ENCODE measurements at regions not wholly inside any gene's neighbourhood (a gene's known extent, or its start where the extent isn't known, plus 50 kb on each side); places are given as distances from the start of the nearest gene placed in this dataset.

DNA sequence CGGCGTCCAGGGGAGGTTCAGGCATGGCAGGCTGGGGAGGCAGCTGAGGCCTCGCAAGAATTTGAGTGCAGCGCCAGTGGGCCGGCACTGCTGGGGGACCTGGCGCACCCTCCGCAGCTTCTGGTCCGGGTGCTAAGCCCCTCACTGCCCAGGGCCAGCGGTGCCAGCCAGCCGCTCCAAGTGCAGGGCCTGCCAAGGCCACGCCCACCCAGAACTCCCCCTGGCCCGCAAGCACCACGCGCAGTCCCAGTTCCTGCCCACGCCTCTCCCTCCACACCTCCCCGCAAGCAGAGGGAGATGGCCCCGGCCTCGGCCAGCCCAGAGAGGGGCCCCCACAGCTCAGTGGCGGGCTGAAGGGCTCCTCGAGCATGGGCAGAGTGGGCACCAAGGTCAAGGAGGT, 2017.3 kb downstream of the LRRC4C start:
- ATAC-seq (no peak), DNase-seq (no peak)
- Histone ChIP-seq H3K36me3 (ENCODE audit: low read depth) (no peaks in the 10 kb centered on the region), H3K9me3 (peaks cover 15% of the 10 kb centered on the region), H3K4me3 (no peak overlapping the region), H3K4me1 (ENCODE audit: low read depth) (no peaks in the 10 kb centered on the region)
- TF ChIP-seq, protein P1, sequence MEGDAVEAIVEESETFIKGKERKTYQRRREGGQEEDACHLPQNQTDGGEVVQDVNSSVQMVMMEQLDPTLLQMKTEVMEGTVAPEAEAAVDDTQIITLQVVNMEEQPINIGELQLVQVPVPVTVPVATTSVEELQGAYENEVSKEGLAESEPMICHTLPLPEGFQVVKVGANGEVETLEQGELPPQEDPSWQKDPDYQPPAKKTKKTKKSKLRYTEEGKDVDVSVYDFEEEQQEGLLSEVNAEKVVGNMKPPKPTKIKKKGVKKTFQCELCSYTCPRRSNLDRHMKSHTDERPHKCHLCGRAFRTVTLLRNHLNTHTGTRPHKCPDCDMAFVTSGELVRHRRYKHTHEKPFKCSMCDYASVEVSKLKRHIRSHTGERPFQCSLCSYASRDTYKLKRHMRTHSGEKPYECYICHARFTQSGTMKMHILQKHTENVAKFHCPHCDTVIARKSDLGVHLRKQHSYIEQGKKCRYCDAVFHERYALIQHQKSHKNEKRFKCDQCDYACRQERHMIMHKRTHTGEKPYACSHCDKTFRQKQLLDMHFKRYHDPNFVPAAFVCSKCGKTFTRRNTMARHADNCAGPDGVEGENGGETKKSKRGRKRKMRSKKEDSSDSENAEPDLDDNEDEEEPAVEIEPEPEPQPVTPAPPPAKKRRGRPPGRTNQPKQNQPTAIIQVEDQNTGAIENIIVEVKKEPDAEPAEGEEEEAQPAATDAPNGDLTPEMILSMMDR (IDR thresholded peaks at IDR 0.05): no peak
- intact Hi-C loops (cut with DNase I, micrococcal nuclease): no loop called here

DNA sequence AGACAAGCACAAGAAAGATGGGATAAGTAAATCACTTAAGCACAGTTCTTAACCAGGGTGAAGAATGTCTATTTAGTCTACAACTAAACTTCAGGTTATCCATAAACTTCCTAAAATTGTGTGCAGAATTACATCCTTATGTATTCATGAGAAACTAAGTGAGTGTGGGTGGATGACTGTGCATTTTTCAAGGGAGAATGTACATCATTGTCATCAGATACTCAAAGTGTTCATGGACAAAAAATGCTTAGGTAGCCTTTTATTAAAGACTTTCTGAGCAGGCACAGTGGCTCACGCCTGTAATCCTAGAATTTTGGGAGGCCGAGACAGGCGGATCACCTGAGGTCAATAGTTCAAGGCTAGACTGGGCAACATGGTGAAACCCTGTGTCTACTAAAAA, 2023.8 kb downstream of the LRRC4C start:
- DNase-seq (no peak), ATAC-seq (no peak)
- TF ChIP-seq, protein P1 (IDR thresholded peaks at IDR 0.05): no peak
- peaks cover 5% of the 10 kb centered on the region for H3K9me3 ChIP-seq
- no peaks in the 10 kb centered on the region for H3K36me3 ChIP-seq (ENCODE audit: low read depth)
- H3K4me1 ChIP-seq (ENCODE audit: low read depth): no peaks in the 10 kb centered on the region
- intact Hi-C loops (cut with DNase I, micrococcal nuclease): no loop called here
- H3K4me3 ChIP-seq: no peak overlapping the region

DNA sequence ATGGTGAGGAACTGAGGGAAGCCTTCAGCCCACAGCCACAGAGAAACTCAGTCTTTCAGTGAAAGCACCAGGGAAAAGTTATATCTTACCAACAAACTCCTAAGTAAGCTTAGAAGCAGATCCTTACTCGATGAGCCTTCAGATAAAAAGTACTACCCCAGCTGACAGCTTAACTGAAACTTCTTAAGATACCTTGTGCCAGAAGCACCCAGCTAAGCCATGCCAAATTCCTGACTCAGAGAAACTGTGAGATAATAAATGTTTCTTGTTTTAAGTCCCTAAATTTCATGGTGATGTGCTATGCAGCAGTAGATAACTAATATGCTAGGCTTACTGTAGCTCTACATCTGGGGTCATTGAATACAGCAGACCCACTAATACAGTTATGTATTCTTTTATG, 2025.0 kb downstream of the LRRC4C start:
- no peak for ATAC-seq
- no peak overlapping the region for H3K4me3 ChIP-seq
- H3K9me3 ChIP-seq: peaks cover 7% of the 10 kb centered on the region
- H3K36me3 ChIP-seq (ENCODE audit: low read depth): no peaks in the 10 kb centered on the region
- TF ChIP-seq, protein P1 (IDR thresholded peaks at IDR 0.05): no peak
- H3K4me1 ChIP-seq (ENCODE audit: low read depth): no peaks in the 10 kb centered on the region
- intact Hi-C loops (cut with DNase I, micrococcal nuclease): no loop called here
- DNase-seq: no peak

DNA sequence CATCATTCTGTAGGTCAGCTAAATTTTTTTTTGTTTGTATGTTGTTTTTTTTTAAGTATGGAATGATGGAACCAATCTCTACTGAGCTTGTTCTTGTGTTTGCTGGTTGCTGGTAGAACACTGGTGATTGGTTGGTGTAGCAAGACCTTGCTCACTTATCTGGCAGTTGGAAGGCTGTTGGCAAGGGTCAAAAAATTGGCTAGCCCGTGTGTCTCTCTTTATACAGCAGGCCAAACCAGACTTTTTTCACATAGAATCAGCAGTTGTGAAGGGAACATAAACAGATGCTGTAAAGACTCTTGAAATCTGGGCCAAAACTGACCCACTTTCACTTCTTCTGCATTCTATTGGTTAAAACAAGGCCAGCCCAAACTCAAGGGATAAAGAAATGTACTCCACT, 2026.5 kb downstream of the LRRC4C start:
- DNase-seq (no peak), ATAC-seq (no peak)
- H3K36me3 ChIP-seq (ENCODE audit: low read depth): no peaks in the 10 kb centered on the region
- H3K4me3 ChIP-seq: no peak overlapping the region
- intact Hi-C loops (cut with DNase I, micrococcal nuclease): no loop called here
- H3K4me1 ChIP-seq (ENCODE audit: low read depth): no peaks in the 10 kb centered on the region
- TF ChIP-seq, protein P1 (IDR thresholded peaks at IDR 0.05): no peak
- H3K9me3 ChIP-seq: peaks cover 7% of the 10 kb centered on the region

DNA sequence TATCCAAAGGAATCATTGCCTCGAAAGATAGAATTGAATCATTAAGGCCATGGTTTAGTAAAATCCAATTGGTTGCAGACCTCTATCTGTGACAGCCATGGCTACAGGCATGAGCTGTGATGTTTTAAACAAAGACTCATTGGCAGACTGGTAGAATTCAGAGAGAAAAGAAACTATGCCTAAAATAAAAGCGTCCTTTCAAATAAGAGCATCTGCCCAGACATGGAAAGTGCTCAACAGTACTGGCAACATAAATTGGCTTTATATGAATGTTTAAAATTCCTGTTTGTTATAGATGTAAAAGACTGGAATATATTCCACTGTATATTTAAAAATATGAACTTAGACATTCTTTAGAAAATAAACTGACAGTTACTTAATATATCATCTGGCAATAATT, 2034.2 kb downstream of the LRRC4C start:
- TF ChIP-seq, protein P1 (IDR thresholded peaks at IDR 0.05): no peak
- intact Hi-C loops (cut with DNase I, micrococcal nuclease): no loop called here
- no peak for ATAC-seq

DNA sequence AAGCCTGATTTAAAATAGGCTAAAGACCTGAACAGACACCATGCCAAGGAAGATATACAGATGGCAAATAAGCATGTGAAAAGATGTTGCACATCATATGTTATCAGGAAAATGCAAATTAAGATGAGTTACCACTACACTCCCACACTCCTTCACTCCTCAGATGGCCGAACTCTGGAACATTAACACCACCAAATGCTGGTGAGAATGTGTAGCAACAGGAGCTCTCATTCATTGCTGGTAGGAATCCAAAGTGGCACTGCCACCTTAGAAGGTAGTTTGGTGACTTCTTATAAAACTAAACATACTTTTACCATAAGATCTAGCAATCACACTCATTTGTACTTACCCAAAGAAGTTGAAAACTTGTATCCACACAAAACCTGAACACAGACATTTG, 2047.3 kb downstream of the LRRC4C start:
- peaks cover 21% of the 10 kb centered on the region for H3K9me3 ChIP-seq
- H3K4me1 ChIP-seq (ENCODE audit: low read depth): no peaks in the 10 kb centered on the region
- intact Hi-C loops (cut with DNase I, micrococcal nuclease): no loop called here
- TF ChIP-seq, protein P1 (IDR thresholded peaks at IDR 0.05): no peak
- DNase-seq: no peak
- H3K4me3 ChIP-seq: no peak overlapping the region
- H3K36me3 ChIP-seq (ENCODE audit: low read depth): no peaks in the 10 kb centered on the region
- ATAC-seq: no peak

More for the DNA sequence above, 2034.2 kb downstream of the LRRC4C start:
- Histone ChIP-seq H3K4me1 (ENCODE audit: low read depth) (no peaks in the 10 kb centered on the region), H3K9me3 (peaks cover 3% of the 10 kb centered on the region), H3K36me3 (ENCODE audit: low read depth) (no peaks in the 10 kb centered on the region), H3K4me3 (no peak overlapping the region)
- DNase-seq: no peak

All from mucosa of descending colon (tissue), 3 donors.